IMR-90 (cell line): ENCODE measurements at regions not wholly inside any gene's neighbourhood (a gene's known extent, or its start where the extent isn't known, plus 50 kb on each side); places are given as distances from the start of the nearest gene placed in this dataset.

Experiments
- ATAC-seq: fragments of 200-7000 bp; cut with Tn5 transposase; 2 replicates; pipeline ENCODE4 v1.9.1; 2020; ENCODE audit warnings: low read depth, mild to moderate bottlenecking, moderate library complexity
- BruUV-seq: library from RNA; stranded (reverse); fragments of 400-500 nt; replicated peaks from 2 replicates; lab custom pipeline; 2021; lab: Mats Ljungman, UMichigan
- CTCF ChIA-PET: fragments of 300-600 bp; formaldehyde crosslinking; extraction: SDS; loops from one replicate; lab custom pipeline; 2021; ENCODE audit warnings: antibody characterized with exemption; lab: Yijun Ruan, JAX
- POLR2A ChIA-PET: fragments of 300-600 bp; sonication (Branson Sonifier 250); formaldehyde crosslinking; loops from one replicate; lab custom pipeline; 2022; ENCODE audit warnings: antibody characterized with exemption; ENCODE audit not compliant: unreplicated experiment; lab: Charles Lee
- DNase-seq: peaks from one replicate; pipeline ENCODE4 v3.0.0; 2013
- H2AFZ ChIP-seq: replicated peaks from 2 replicates; pipeline ENCODE3; 2013; ENCODE audit warnings: low read length, mild to moderate bottlenecking; ENCODE audit not compliant: poor library complexity
- H2AK5ac ChIP-seq: 2 replicates; pipeline ENCODE4 v1.6.1; 2013; ENCODE audit warnings: low read depth, low read length, inconsistent platforms
- H2AK9ac ChIP-seq: replicated peaks from 2 replicates; pipeline ENCODE3; 2013; ENCODE audit warnings: mild to moderate bottlenecking, low read depth, low read length, moderate library complexity; ENCODE audit not compliant: poor library complexity
- H2BK120ac ChIP-seq: 2 replicates; pipeline ENCODE4 v1.6.1; 2013; ENCODE audit warnings: low read depth, low read length, inconsistent platforms
- H2BK15ac ChIP-seq: 3 replicates; pipeline ENCODE4 v1.6.1; 2013; ENCODE audit warnings: low read depth, low read length, inconsistent platforms
- H2BK20ac ChIP-seq: 2 replicates; pipeline ENCODE4 v1.6.1; 2013; ENCODE audit warnings: low read depth, mild to moderate bottlenecking, inconsistent platforms, low read length, moderate library complexity
- H2BK5ac ChIP-seq: 2 replicates; pipeline ENCODE4 v1.6.1; 2013; ENCODE audit warnings: mild to moderate bottlenecking, low read depth, low read length, inconsistent platforms; ENCODE audit not compliant: poor library complexity, severe bottlenecking
- H3K14ac ChIP-seq: replicated peaks from 2 replicates; pipeline ENCODE4 v1.6.1; 2013; ENCODE audit warnings: low read depth, low read length, inconsistent platforms
- H3K18ac ChIP-seq: 2 replicates; pipeline ENCODE4 v1.6.1; 2013; ENCODE audit warnings: low read depth, low read length, control low read depth
- H3K23ac ChIP-seq: 2 replicates; pipeline ENCODE4 v1.6.1; 2013; ENCODE audit warnings: low read depth, low read length, inconsistent platforms
- H3K27ac ChIP-seq: 2 replicates; pipeline ENCODE4 v1.5.1; 2013; ENCODE audit warnings: mild to moderate bottlenecking, control low read depth, low read length; ENCODE audit not compliant: insufficient read depth
- H3K27me3 ChIP-seq: 2 replicates; pipeline ENCODE4 v1.6.1; 2013; ENCODE audit warnings: low read length; ENCODE audit not compliant: control insufficient read depth, insufficient read depth
- H3K36me3 ChIP-seq: 2 replicates; pipeline ENCODE4 v1.6.1; 2013; ENCODE audit warnings: low read length, mixed read lengths; ENCODE audit not compliant: control insufficient read depth, insufficient read depth
- H3K4ac ChIP-seq: 2 replicates; pipeline ENCODE4 v1.6.1; 2013; ENCODE audit warnings: low read depth, low read length, inconsistent platforms
- H3K4me1 ChIP-seq: 2 replicates; pipeline ENCODE4 v1.6.1; 2013; ENCODE audit warnings: low read length, mixed read lengths; ENCODE audit not compliant: control insufficient read depth, insufficient read depth
- H3K4me2 ChIP-seq: 2 replicates; pipeline ENCODE4 v1.6.1; 2013; ENCODE audit warnings: low read depth, mild to moderate bottlenecking, control low read depth, low read length, moderate library complexity
- H3K4me3 ChIP-seq: 2 replicates; pipeline ENCODE4 v1.5.1; 2013; ENCODE audit warnings: low read depth, mild to moderate bottlenecking, control low read depth, low read length, moderate library complexity; ENCODE audit not compliant: insufficient read depth
- H3K56ac ChIP-seq: 2 replicates; pipeline ENCODE4 v1.6.1; 2013; ENCODE audit warnings: low read length, inconsistent platforms; ENCODE audit not compliant: insufficient read depth; ENCODE audit errors: extremely low read depth
- H3K79me1 ChIP-seq, 2 experiments: 2 replicates each; pipeline ENCODE4 v1.6.1; 2013; ENCODE audit warnings: low read length in 2 of 2, inconsistent platforms in 1 of 2, low read depth in 1 of 2
- H3K9ac ChIP-seq: 2 replicates; pipeline ENCODE4 v1.6.1; 2013; ENCODE audit warnings: low read depth, low read length, control low read depth
- H3K9me1 ChIP-seq: 2 replicates; pipeline ENCODE4 v1.6.1; 2013; ENCODE audit warnings: low read length, inconsistent platforms; ENCODE audit not compliant: insufficient read depth
- H3K9me3 ChIP-seq: 2 replicates; pipeline ENCODE4 v1.6.1; 2013; ENCODE audit warnings: low read length; ENCODE audit not compliant: control insufficient read depth, insufficient read depth
- H4K20me1 ChIP-seq: 2 replicates; pipeline ENCODE4 v1.6.1; 2013; ENCODE audit warnings: low read length, inconsistent platforms; ENCODE audit not compliant: insufficient read depth
- H4K5ac ChIP-seq: 2 replicates; pipeline ENCODE4 v1.6.1; 2013; ENCODE audit warnings: mild to moderate bottlenecking, low read depth, low read length, control low read depth
- H4K8ac ChIP-seq, 2 experiments: 2 replicates each; pipeline ENCODE4 v1.6.1; 2013; ENCODE audit warnings: low read depth in 2 of 2, low read length in 2 of 2, control low read depth in 1 of 2, inconsistent platforms in 1 of 2
- H4K91ac ChIP-seq: 2 replicates; pipeline ENCODE4 v1.6.1; 2013; ENCODE audit warnings: low read depth, low read length, inconsistent platforms; ENCODE audit not compliant: insufficient read depth
- FOS ChIP-seq: fragments of 150-350 bp; IDR thresholded peaks from 2 replicates; pipeline ENCODE4 v1.6.1; 2016; ENCODE audit warnings: low read depth, low read length
- MAZ ChIP-seq: IDR thresholded peaks from 2 replicates; pipeline ENCODE4 v1.6.1; 2012; ENCODE audit warnings: low read depth, mild to moderate bottlenecking, low read length, improper control_type of control experiment, moderate library complexity, borderline replicate concordance
- WGBS, 2 experiments: methylation state at CpG; one replicate each; pipeline versions ENCODE4 v1.1.5 to v1.1.7; 2013; ENCODE audit warnings: missing lambda C conversion rate in 2 of 2; ENCODE audit not compliant: insufficient read length in 1 of 2; ENCODE audit errors: extremely low coverage in 2 of 2; 5-methylcytosine and 5-hydroxymethylcytosine counted together
- dilution Hi-C: fragments of 300-500 bp; cut with HindIII; formaldehyde crosslinking; loops from one replicate; pipeline ENCODE4 v1.14.3; 2018; ENCODE audit warnings: low sequenced_read_pairs; ENCODE audit not compliant: unreplicated experiment
- in situ Hi-C: fragments of 300-500 bp; cut with MboI; formaldehyde crosslinking; loops from 3 replicates; pipeline ENCODE4 v1.14.3; 2019; ENCODE audit warnings: low sequenced_read_pairs, inconsistent platforms, mixed read lengths
- intact Hi-C: fragments of 100-400 bp; cut with micrococcal nuclease; formaldehyde crosslinking; loops from 2 replicates; pipeline ENCODE4 v1.10.0; 2022

DNA sequence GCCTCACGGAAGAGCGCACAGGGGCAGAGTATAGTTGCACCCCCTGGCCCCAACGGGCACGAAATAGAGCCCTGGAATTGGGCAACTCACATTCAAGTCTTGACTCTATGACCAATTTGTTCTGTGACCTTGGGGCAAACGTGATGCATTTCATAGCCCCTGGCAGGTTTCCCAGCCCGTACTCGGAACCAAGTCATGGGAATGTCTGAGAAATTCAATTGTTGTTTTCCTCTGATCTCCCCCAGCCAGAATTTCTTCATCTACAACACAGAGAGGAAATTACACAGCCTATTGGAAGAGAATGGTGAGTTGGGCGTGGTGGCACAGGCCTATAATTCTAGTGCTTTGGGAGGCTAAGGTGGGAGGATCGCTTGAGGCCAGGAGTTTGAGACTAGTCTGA lies 322.3 kb upstream of the SULF2 start:
- dilution Hi-C loops: no loop called here
- TF ChIP-seq MAZ: no peak
- TF ChIP-seq FOS: no peak
- ATAC-seq (no peak), DNase-seq (no peak)
- no peak overlapping the region for H3K4me2 ChIP-seq
- no peaks in the 10 kb centered on the region for H3K27me3 ChIP-seq
- H3K9me3 ChIP-seq: peaks cover 15% of the 10 kb centered on the region
- no peak overlapping the region for H3K4me3 ChIP-seq
- no peak overlapping the region for H2BK20ac ChIP-seq
- no peaks in the 10 kb centered on the region for H4K20me1 ChIP-seq
- no peak overlapping the region for H3K14ac ChIP-seq
- H2BK15ac ChIP-seq: no peak overlapping the region
- no peak overlapping the region for H3K23ac ChIP-seq
- no peaks in the 10 kb centered on the region for H3K36me3 ChIP-seq
- no peaks in the 10 kb centered on the region for H3K9me1 ChIP-seq
- H3K9ac ChIP-seq: no peak overlapping the region
- no peak overlapping the region for H2AK9ac ChIP-seq
- no TSS peak for BruUV-seq
- H3K18ac ChIP-seq: no peak overlapping the region
- H2AK5ac ChIP-seq: no peak overlapping the region
- in situ Hi-C loops: loop anchor here (25.0 kb wide), 1 partner anchor 95 kb away; no protein-coding TSS in a partner anchor
- H3K4me1 ChIP-seq: no peaks in the 10 kb centered on the region
- intact Hi-C loops: no loop called here
- no peaks in the 10 kb centered on the region for H3K79me1 ChIP-seq
- H3K56ac ChIP-seq: no peak overlapping the region
- H3K27ac ChIP-seq: no peak overlapping the region
- H2AFZ ChIP-seq: no peak overlapping the region
- no peak overlapping the region for H2BK5ac ChIP-seq
- no peak overlapping the region for H4K5ac ChIP-seq
- H2BK120ac ChIP-seq: no peak overlapping the region
- ChIA-PET POLR2A (no interaction called here), CTCF (no interaction called here)
- no peak overlapping the region for H4K8ac ChIP-seq
- H4K91ac ChIP-seq: no peak overlapping the region
- WGBS, 2 experiments: no CpG with 5 or more reads among the region's 9 CpGs
- H3K4ac ChIP-seq: no peak overlapping the region
